SK-N-SH treated with all-trans-retinoic acid at 6 μM for 48 hours (cell line): ENCODE measurements at regions not wholly inside any gene's neighbourhood (a gene's known extent, or its start where the extent isn't known, plus 50 kb on each side); places are given as distances from the start of the nearest gene placed in this dataset.

Experiments used
- ARNTL ChIP-seq: fragments of 450-650 bp; formaldehyde crosslinking; IDR thresholded peaks from 2 replicates; pipeline ENCODE4 v1.5.0; 2020; ENCODE audit warnings: low read depth, mild to moderate bottlenecking, moderate library complexity, borderline replicate concordance
- CREB5 ChIP-seq: fragments of 250-450 bp; sonication (Bioruptor Pico); IDR thresholded peaks from 2 replicates; pipeline ENCODE4 v1.5.1; 2020; ENCODE audit warnings: low read depth, mild to moderate bottlenecking, moderate library complexity
- ESRRG ChIP-seq: fragments of 250-450 bp; sonication (Bioruptor Pico); IDR thresholded peaks from 2 replicates; pipeline ENCODE4 v1.6.1; 2021; ENCODE audit warnings: mild to moderate bottlenecking
- ISL1 ChIP-seq: fragments of 250-450 bp; sonication (Bioruptor Pico); IDR thresholded peaks from 2 replicates; pipeline ENCODE4 v2.1.2; 2022; ENCODE audit warnings: mild to moderate bottlenecking, moderate library complexity
- PPARA ChIP-seq: fragments of 250-450 bp; sonication (Bioruptor Pico); IDR thresholded peaks from 2 replicates; pipeline ENCODE4 v1.5.0; 2020; ENCODE audit warnings: mild to moderate bottlenecking, borderline replicate concordance
- TCF4 ChIP-seq: fragments of 250-450 bp; sonication (Bioruptor Pico); IDR thresholded peaks from 2 replicates; pipeline ENCODE4 v1.8.0; 2021; ENCODE audit warnings: mild to moderate bottlenecking, moderate library complexity, borderline replicate concordance
- TOX ChIP-seq: fragments of 250-450 bp; sonication (Bioruptor Pico); IDR thresholded peaks from 2 replicates; pipeline ENCODE4 v1.8.0; 2021; ENCODE audit warnings: mild to moderate bottlenecking, moderate library complexity, borderline replicate concordance
- ZFP3 ChIP-seq: fragments of 250-450 bp; sonication (Bioruptor Pico); IDR thresholded peaks from 2 replicates; pipeline ENCODE4 v1.5.0; 2020; ENCODE audit warnings: mild to moderate bottlenecking, moderate library complexity
- ZFP30 ChIP-seq: fragments of 450-650 bp; formaldehyde crosslinking; IDR thresholded peaks from 2 replicates; pipeline ENCODE4 v1.5.0; 2022; ENCODE audit warnings: mild to moderate bottlenecking, moderate library complexity
- TF ChIP-seq, protein P1 (sequence below): fragments of 250-450 bp; sonication (Bioruptor Pico); IDR thresholded peaks from 2 replicates; pipeline ENCODE4 v1.8.0; 2020; ENCODE audit warnings: mild to moderate bottlenecking, moderate library complexity, borderline replicate concordance
- TF ChIP-seq, protein P2 (sequence below): fragments of 250-450 bp; sonication (Bioruptor Pico); IDR thresholded peaks from 2 replicates; pipeline ENCODE4 v1.5.1; 2021; ENCODE audit warnings: mild to moderate bottlenecking, moderate library complexity

DNA sequence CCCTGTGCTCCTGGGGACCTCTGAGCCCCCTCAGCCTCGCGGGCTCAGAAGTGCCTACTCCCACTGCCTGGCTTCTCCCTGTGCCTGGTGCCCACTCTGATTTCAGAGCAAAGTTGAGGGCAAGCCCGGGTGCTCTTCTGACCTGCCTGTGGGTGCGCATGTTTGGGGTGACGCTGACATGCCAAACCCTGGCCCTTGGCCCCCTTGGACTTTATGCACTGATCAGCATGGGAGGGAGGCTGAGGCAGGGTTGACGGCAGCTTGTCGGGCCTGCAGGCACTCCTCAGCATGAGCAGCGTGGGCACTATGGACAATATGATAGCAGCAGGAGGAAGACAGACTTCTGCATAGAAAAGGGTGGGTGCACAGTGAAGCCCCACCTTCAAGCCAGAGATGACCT is 279.3 kb upstream of the KLF12 start:
- TF ChIP-seq, protein P1, sequence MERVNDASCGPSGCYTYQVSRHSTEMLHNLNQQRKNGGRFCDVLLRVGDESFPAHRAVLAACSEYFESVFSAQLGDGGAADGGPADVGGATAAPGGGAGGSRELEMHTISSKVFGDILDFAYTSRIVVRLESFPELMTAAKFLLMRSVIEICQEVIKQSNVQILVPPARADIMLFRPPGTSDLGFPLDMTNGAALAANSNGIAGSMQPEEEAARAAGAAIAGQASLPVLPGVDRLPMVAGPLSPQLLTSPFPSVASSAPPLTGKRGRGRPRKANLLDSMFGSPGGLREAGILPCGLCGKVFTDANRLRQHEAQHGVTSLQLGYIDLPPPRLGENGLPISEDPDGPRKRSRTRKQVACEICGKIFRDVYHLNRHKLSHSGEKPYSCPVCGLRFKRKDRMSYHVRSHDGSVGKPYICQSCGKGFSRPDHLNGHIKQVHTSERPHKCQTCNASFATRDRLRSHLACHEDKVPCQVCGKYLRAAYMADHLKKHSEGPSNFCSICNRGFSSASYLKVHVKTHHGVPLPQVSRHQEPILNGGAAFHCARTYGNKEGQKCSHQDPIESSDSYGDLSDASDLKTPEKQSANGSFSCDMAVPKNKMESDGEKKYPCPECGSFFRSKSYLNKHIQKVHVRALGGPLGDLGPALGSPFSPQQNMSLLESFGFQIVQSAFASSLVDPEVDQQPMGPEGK (CRISPR knock-in tag): no peak
- TF ChIP-seq ARNTL (CRISPR knock-in tag) (no peak), TCF4 (CRISPR knock-in tag) (no peak), ESRRG (CRISPR knock-in tag) (no peak), PPARA (CRISPR knock-in tag) (no peak), ZFP3 (CRISPR knock-in tag) (no peak), TOX (CRISPR knock-in tag) (no peak), ZFP30 (CRISPR knock-in tag) (no peak), CREB5 (CRISPR knock-in tag) (no peak), ISL1 (CRISPR knock-in tag) (no peak)
- TF ChIP-seq, protein P2, sequence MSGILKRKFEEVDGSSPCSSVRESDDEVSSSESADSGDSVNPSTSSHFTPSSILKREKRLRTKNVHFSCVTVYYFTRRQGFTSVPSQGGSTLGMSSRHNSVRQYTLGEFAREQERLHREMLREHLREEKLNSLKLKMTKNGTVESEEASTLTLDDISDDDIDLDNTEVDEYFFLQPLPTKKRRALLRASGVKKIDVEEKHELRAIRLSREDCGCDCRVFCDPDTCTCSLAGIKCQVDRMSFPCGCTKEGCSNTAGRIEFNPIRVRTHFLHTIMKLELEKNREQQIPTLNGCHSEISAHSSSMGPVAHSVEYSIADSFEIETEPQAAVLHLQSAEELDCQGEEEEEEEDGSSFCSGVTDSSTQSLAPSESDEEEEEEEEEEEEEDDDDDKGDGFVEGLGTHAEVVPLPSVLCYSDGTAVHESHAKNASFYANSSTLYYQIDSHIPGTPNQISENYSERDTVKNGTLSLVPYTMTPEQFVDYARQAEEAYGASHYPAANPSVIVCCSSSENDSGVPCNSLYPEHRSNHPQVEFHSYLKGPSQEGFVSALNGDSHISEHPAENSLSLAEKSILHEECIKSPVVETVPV (CRISPR knock-in tag): no peak
